ENCODE measurements at regions not wholly inside any gene's neighbourhood (a gene's known extent, or its start where the extent isn't known, plus 50 kb on each side); places are given as distances from the start of the nearest gene placed in this dataset.
A peak's percentile ranks its signal among the peaks of the same experiment; 100 is the strongest.

GRCh38 chr2:200725596-200725995 is 86.1 kb upstream of the BZW1 start:
- no peak for DNase-seq (ENCODE audit: low spot score)

DNA sequence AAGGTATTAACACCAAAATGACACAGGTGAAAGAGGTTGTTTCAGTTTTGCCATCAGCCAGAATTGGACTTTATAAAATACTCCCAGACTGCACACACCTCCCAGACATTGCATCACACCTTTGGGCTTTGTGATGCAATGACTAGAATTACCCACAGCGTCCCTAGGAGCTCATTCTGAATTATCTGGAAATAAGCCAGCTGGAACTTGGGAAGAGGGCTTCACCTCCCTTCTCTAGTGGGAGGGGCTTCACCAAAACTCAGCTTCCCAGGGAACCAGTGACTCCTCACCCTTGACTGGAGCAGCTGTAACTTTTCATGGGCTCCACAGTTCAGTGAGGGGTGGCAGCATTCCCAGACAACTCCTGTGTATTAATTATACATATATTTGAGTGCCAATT is 83.1 kb upstream of the BZW1 start:
- no peak for DNase-seq (ENCODE audit: low spot score)

- DNase-seq (ENCODE audit: low spot score): no peak
Measured at GRCh38 chr2:200730302-200730701, 81.4 kb upstream of the BZW1 start.

GRCh38 chr2:200730960-200731359 is 80.8 kb upstream of the BZW1 start:
- DNase-seq (ENCODE audit: low spot score): no peak

DNA sequence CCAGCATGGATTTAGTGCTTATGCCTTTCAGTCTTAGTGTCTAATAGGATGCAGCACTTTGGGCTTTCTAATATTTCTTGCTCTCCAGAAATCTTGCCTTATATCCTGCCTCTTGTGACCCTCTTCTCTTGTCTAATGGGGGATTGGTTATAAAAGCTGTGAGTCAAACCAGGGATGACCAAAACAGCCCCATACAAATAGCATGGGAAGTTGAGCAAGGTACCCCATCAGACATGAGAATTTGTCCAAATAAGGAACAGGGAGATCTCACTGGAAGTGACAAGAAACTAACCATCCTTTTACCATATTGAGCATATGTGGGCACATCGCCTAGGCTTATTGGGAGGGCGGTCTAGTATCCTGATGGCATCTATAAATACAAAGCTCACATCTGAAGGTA is 78.8 kb upstream of the BZW1 start:
- no peak for DNase-seq (ENCODE audit: low spot score)

- DNase-seq (ENCODE audit: low spot score): no peak
Measured at GRCh38 chr2:200733713-200734198, 78.0 kb upstream of the BZW1 start.

DNA sequence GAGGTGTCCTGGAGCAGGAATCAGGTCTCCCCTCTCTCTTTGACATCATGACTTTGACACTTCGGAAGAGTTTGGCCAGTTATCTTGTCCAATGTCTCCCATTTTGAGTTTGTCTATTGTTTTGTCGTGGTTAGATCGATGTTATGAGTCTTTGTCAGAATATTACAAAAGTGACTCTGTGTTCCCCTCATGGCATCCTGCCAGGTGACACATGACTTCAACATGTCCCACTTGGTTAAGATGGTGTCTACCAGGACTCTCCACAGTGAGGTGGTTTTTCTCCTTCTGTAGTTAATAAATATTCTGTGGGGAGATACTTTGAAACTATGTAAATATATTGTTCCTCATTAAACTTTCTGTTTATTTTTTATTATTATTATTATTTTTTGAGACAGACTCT is 76.6 kb upstream of the BZW1 start:
- no peak for DNase-seq (ENCODE audit: low spot score)

DNA sequence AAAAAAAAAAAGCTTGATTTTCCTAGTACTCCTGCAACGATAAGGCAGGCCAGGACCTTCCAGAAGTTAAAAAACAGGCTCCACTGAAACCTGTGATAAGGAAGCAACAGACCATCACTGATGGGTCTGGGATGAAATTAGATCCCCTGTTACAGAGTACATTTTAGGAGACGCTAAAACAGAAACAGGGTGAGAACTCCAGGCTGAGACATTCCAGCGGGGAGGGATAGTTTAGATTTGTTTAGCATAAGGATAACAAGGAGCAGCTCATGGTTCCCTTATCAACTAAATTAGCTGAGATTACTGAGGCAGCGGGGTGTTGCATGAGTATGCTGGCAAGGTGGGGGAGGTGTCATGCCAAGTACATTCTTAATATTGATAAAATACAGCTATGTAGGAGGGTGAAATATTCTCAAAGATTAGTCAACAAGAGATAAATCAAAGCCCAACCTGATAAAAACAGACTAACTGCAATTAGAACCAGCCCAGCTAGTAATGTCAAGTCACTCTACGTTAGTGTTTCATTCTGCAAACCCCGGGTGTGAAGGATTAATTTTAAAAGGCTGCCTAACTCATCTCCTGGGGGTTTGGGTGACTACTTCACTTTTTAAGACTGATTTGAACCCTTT is 75.0 kb upstream of the BZW1 start:
- no peak for DNase-seq (ENCODE audit: low spot score)

DNA sequence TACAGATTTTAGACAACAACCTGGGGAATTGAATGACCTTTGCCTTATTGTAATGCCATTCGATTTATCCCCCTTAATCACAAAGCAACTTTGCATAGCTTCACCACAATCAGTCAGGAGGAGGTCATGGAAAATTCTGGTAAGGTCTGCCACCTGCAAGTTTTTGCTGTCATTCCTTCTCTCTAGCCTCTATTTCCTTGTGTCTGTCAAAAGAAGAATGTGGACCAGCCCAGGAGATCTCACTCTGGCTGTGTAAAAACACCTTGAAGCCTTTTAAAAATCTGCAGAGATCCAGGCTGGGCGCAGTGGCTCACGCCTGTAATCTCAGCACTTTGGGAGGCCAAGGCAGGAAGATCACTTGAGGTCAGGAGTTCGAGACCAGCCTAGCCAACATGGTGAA is 74.1 kb upstream of the BZW1 start:
- DNase-seq (ENCODE audit: low spot score): no peak

DNA sequence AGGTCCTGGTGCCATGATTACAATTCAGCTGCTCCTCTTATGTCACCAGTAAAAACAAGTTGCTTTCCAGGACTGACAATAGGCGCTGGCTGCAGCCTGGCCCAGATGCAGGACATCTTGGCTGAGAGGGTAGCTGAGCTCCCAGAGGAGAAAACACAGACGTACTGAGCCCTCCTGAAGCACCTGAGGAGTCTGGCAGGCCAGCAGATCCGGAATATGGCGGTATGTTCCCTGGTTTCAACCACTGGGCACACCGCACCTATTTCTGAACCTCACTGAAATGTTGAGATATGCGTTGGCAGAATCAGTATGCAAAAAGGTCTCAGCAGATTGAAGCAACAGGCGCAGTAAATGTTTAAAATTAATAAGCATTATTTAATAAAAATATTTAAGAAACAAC is 73.1 kb upstream of the BZW1 start:
- no peak for DNase-seq (ENCODE audit: low spot score)

DNA sequence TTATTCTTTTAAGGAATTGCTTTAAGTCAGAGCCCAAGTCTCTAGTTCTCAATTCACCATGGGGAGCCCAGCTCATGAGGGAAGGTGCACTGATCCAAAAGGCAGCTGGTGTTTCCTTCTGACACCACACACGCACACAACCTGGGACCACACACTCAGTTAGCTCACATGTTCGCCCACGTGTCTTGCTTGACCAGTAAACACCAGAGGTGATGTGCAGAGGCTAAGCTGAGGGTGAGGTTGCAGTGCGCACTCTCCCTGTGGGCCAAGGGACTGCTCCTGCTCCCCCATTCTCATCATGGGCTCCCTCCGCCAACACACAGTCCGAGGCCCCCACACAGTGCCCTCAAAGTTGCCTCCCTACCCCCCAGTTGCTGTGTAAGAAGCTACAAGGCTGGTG is 70.8 kb upstream of the BZW1 start:
- no peak for DNase-seq (ENCODE audit: low spot score)

GRCh38 chr2:200741468-200742202 is 70.1 kb upstream of the BZW1 start:
- DNase-seq (ENCODE audit: low spot score): peak; percentile 29

DNA sequence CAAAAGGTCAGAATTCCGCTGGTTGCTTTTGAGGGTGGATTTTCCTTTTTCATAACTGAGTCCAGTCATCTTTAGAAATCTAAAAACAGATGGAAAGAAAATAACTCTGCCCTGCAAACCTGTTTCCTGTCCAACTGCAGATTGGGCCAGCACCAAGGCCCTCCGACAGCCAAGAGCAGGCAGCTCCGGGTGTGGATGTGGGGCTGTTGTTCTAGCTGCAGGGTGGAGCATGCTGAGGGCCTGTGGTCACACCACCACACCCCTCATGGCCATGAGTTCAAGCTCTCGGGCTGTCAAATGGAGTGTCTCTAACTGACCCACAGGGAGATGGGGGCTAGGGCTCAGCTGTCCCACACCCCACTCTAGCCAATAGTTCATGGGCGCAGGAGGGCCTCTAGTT is 69.3 kb upstream of the BZW1 start:
- peak; percentile 93 for DNase-seq (ENCODE audit: low spot score)

DNA sequence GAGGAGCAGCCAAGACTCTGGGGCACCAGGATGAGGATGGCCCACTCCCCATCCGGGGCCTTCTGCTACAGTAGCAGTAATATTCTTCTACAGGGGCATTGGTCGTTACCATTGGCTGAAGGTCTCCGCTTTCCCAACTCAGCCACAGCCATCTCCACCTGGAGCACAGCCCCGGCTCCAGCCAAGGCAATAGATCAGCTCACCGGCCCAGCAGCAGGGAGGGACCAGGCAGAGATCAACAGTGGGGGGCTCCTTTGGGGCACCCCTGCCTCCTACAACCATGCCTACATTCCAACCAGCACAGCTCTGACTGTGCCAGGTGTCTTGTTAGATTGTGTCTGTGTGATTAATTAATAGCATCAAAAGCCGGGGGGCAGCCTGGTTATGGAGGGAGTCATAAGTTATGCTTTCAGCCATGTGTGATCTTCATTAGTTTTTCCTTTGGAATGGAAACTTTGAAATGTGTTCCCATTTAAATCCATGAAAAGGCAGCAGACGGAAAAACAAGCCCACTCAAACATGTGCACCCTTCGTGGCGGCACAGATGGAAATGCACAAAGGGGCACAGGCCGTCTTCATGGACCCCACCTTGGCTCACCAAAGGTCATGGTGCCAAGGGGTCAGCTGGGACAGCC is 68.6 kb upstream of the BZW1 start:
- no peak for DNase-seq (ENCODE audit: low spot score)

GRCh38 chr2:200744201-200744602 is 67.5 kb upstream of the BZW1 start:
- no peak for DNase-seq (ENCODE audit: low spot score)

- no peak for DNase-seq (ENCODE audit: low spot score)
Measured at GRCh38 chr2:200746301-200746700, 65.4 kb upstream of the BZW1 start.

DNA sequence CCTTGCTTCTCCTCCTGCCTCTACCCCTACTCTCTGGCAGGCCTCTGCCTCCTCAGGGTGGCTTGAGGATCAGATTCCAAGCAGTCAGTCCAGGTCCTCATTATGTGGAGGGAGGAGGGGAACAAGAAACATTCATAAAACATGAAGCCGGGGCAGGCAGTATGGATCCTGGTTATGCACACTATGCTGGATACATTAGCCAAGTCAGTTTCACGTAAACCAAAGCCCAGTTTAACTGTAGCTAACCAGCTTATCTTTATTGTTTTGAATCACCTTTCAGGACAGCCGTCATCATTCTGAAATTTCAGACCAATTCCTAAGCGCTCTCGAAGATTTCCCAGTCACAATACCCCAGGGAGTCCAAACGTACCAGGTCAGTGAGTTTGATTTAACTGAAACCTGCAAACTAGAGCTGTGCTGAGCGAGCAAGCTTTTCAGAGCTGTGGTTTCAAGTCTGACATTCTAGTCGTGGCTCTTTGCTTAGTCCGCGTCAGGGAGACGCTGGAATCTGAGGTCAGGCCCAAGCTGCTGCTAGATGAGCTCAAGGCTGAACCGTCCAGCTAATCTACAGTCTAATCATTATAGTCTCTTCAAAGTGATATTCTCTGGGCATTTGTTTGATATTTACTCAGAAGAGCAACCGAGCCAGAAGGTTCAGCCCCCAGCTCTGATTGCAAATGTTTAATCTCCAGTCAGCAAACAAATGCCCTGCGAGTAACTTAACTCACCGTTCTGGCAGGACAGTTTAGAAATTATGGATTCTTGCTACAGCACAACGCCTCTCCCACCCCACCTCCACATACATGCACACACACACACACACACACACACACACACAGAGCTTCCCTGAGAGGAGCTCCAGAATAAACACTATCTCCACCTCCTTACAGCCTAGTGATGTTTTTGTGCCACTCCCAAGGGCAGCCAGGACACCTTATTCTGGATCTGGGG is 63.8 kb upstream of the BZW1 start:
- DNase-seq (ENCODE audit: low spot score): peak; percentile 59

DNA sequence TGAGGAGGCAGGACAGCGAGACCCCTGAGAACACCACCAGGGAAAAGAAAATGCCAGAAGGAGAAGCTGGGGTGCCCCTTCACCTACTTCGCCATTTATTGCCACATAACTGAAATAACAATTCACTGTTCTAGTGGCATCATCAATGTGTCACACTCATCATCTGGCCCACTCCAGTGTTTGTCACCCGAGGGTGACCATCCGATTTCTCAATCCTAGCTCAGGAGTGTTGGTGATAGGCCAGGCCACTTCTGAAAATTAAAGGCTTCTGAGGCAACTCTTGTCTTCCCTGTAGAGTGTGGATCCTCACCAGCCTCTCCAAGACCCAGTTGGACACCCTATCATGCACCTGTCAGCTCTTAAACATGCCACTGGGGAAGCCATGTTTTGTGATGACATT is 62.9 kb upstream of the BZW1 start:
- DNase-seq (ENCODE audit: low spot score): no peak

- DNase-seq (ENCODE audit: low spot score): no peak
Measured at GRCh38 chr2:200749631-200750322, 61.9 kb upstream of the BZW1 start.

DNA sequence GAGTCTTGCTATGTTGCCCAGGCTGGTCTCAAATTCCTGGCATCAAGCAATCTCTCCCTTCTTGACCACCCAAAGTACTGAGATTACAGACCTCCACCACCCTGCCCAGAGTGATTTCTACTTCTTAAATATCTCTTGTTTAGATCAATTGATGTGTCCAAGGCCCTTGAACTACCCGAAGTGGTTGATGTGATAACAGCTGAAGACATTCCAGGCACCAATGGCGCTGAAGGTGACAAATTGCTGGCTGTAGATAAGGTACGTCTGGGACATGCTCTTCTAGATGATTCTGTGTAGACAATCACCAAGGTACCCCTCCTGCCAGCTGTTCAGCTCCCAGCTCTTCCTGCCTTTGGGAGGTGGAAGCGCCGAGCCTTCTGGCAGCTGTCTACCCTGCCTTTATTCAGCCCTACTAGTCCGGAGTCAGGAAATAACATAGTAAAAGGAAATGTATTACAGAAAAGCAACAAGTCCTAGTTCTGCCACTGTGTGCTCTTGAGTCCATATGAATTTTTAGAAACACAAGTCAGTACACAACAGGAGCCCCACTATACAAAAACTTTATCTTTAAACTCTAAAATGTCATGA is 61.3 kb upstream of the BZW1 start:
- DNase-seq (ENCODE audit: low spot score): no peak

- no peak for DNase-seq (ENCODE audit: low spot score)
Measured at GRCh38 chr2:200751786-200752185, 59.9 kb upstream of the BZW1 start.
